Mammary epithelial cell (primary cell): ENCODE measurements at regions not wholly inside any gene's neighbourhood (a gene's known extent, or its start where the extent isn't known, plus 50 kb on each side); places are given as distances from the start of the nearest gene placed in this dataset.

Experiments
- EZH2 ChIP-seq: IDR thresholded peaks from 2 replicates; pipeline ENCODE4 v1.6.1; 2012; ENCODE audit warnings: low read length, inconsistent platforms, borderline replicate concordance
- TF ChIP-seq, protein P1 (sequence below), 2 donors: IDR thresholded peaks in 1 of 2; conservative IDR thresholded peaks in 1 of 2; 2 replicates each; pipeline ENCODE4 v1.5.1; 2011 to 2012; ENCODE audit warnings: inconsistent platforms in 2 of 2, low read length in 2 of 2, mild to moderate bottlenecking in 2 of 2, control low read depth in 1 of 2, low read depth in 1 of 2; ENCODE audit not compliant: insufficient read depth in 1 of 2; ENCODE audit errors: extremely low read depth in 1 of 2

DNA sequence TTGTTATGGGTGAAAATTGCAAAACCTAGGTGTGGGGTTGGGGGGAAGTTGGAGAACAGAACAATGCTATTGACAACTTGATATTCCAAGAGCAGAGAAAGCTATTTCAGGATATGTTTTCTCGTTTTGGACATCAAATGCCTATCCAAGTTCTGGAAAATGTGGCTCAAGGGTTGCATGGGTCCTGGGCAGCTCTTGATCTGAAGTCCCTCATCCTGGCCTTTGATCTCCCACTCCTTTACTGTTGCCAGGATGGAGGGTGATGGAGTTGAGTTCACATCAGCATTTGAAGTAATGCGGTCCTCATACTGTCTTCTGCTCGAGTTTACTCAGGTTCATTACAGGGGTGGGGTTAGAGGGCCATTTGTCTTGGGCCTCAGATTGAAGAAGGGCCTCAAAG lies 76.9 kb upstream of the RPS23 start:
- TF ChIP-seq, protein P1, sequence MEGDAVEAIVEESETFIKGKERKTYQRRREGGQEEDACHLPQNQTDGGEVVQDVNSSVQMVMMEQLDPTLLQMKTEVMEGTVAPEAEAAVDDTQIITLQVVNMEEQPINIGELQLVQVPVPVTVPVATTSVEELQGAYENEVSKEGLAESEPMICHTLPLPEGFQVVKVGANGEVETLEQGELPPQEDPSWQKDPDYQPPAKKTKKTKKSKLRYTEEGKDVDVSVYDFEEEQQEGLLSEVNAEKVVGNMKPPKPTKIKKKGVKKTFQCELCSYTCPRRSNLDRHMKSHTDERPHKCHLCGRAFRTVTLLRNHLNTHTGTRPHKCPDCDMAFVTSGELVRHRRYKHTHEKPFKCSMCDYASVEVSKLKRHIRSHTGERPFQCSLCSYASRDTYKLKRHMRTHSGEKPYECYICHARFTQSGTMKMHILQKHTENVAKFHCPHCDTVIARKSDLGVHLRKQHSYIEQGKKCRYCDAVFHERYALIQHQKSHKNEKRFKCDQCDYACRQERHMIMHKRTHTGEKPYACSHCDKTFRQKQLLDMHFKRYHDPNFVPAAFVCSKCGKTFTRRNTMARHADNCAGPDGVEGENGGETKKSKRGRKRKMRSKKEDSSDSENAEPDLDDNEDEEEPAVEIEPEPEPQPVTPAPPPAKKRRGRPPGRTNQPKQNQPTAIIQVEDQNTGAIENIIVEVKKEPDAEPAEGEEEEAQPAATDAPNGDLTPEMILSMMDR (conservative IDR thresholded peaks at IDR 0.05 in 1 of 2, IDR thresholded peaks at IDR 0.05 in 1 of 2; ENCODE audit: extremely low read depth in 1 of 2, insufficient read depth in 1 of 2, low read depth in 1 of 2, low read length in 2 of 2) = no peak
- TF ChIP-seq EZH2 = no peak
